Thymus (tissue), 11 donors: ENCODE measurements at regions not wholly inside any gene's neighbourhood (a gene's known extent, or its start where the extent isn't known, plus 50 kb on each side); places are given as distances from the start of the nearest gene placed in this dataset.

Experiments used
- DNase-seq, 9 donors: peaks; one replicate each; pipeline ENCODE4 v3.0.0-alpha.2; 2013; ENCODE audit warnings: low spot score in 9 of 9, low read depth in 6 of 9, missing footprints in 1 of 9
- H3K27ac ChIP-seq, 2 donors: one replicate each; pipeline ENCODE4 v1.5.1; 2013; ENCODE audit warnings: control low read depth in 1 of 2, low read depth in 1 of 2, low read length in 1 of 2, mild to moderate bottlenecking in 1 of 2, moderate library complexity in 1 of 2
- H3K27me3 ChIP-seq, 2 donors: one replicate each; pipeline ENCODE4 v1.5.1; 2013; ENCODE audit warnings: low read length in 1 of 2; ENCODE audit not compliant: control insufficient read depth in 2 of 2, insufficient read depth in 1 of 2
- H3K36me3 ChIP-seq, 2 donors: one replicate each; pipeline ENCODE4 v1.5.1; 2013; ENCODE audit warnings: low read length in 1 of 2, mild to moderate bottlenecking in 1 of 2, moderate library complexity in 1 of 2; ENCODE audit not compliant: control insufficient read depth in 2 of 2, insufficient read depth in 2 of 2
- H3K4me1 ChIP-seq, 2 donors: one replicate each; pipeline ENCODE4 v1.5.1; 2013; ENCODE audit warnings: low read length in 2 of 2; ENCODE audit not compliant: control insufficient read depth in 2 of 2, insufficient read depth in 2 of 2
- H3K4me3 ChIP-seq, 2 donors: one replicate each; pipeline ENCODE4 v1.5.1; 2013; ENCODE audit warnings: low read length in 2 of 2, control low read depth in 1 of 2, mild to moderate bottlenecking in 1 of 2
- H3K9me3 ChIP-seq, 2 donors: one replicate each; pipeline ENCODE4 v1.5.1; 2013; ENCODE audit warnings: low read length in 1 of 2, mild to moderate bottlenecking in 1 of 2; ENCODE audit not compliant: control insufficient read depth in 2 of 2, insufficient read depth in 1 of 2
- WGBS: extraction: QIAGEN DNeasy Blood & Tissue Kit; methylation state at CpG from one replicate; pipeline ENCODE4 v1.1.7; 2013; 5-methylcytosine and 5-hydroxymethylcytosine counted together
- donor health status: healthy.

- no peaks in the 10 kb centered on the region for H3K36me3 ChIP-seq
- DNase-seq = no peak
- no peak overlapping the region for H3K27ac ChIP-seq
- H3K4me3 ChIP-seq = no peak overlapping the region
- peaks cover 0 to 13% of the 10 kb centered on the region in 2 donors for H3K4me1 ChIP-seq
- no peaks in the 10 kb centered on the region for H3K27me3 ChIP-seq
- WGBS = 79% methylated on average over 5 of the region's 5 CpGs
- no peaks in the 10 kb centered on the region for H3K9me3 ChIP-seq
Observed at GRCh38 chr2:38148501-38148900, 72.5 kb upstream of the CYP1B1 start.

- Histone ChIP-seq H3K9me3 (no peaks in the 10 kb centered on the region), H3K27ac (peak overlapping the region; percentile 36 to 69), H3K36me3 (no peaks in the 10 kb centered on the region), H3K4me3 (no peak overlapping the region), H3K4me1 (peaks cover 0 to 13% of the 10 kb centered on the region in 2 donors), H3K27me3 (no peaks in the 10 kb centered on the region)
- DNase-seq = no peak
- WGBS = 91% methylated on average over 8 of the region's 8 CpGs
Observed at GRCh38 chr2:38147333-38148121, 71.6 kb upstream of the CYP1B1 start.

GRCh38 chr2:38146907-38147307 lies 71.0 kb upstream of the CYP1B1 start:
- Histone ChIP-seq H3K27me3 (no peaks in the 10 kb centered on the region), H3K27ac (peak overlapping the region; percentile 69 to 78), H3K4me3 (no peak overlapping the region), H3K36me3 (no peaks in the 10 kb centered on the region), H3K9me3 (no peaks in the 10 kb centered on the region), H3K4me1 (peaks cover 0 to 13% of the 10 kb centered on the region in 2 donors)
- DNase-seq = peak in 1 of 9 donors; percentile 7
- WGBS = 66% methylated on average over 3 of the region's 3 CpGs

- WGBS = 15% methylated on average over 7 of the region's 7 CpGs
- no peaks in the 10 kb centered on the region for H3K9me3 ChIP-seq
- H3K27ac ChIP-seq = peak overlapping the region; percentile 46 to 69
- no peaks in the 10 kb centered on the region for H3K36me3 ChIP-seq
- H3K4me1 ChIP-seq = peaks cover 0 to 13% of the 10 kb centered on the region in 2 donors
- peak in 2 of 9 donors; percentile 11 to 21 for DNase-seq
- no peak overlapping the region for H3K4me3 ChIP-seq
- H3K27me3 ChIP-seq = no peaks in the 10 kb centered on the region
Observed at GRCh38 chr2:38146275-38146906, 70.4 kb upstream of the CYP1B1 start.

- Histone ChIP-seq H3K4me3 (no peak overlapping the region), H3K9me3 (no peaks in the 10 kb centered on the region), H3K4me1 (peaks cover 0 to 13% of the 10 kb centered on the region in 2 donors), H3K27ac (no peak overlapping the region), H3K27me3 (no peaks in the 10 kb centered on the region), H3K36me3 (no peaks in the 10 kb centered on the region)
- WGBS = 98% methylated on average over 3 of the region's 3 CpGs
- DNase-seq = no peak
Observed at GRCh38 chr2:38145236-38145635, 69.3 kb upstream of the CYP1B1 start.

- 97% methylated on average over 4 of the region's 4 CpGs for whole genome bisulfite sequencing
- H3K4me3 ChIP-seq = no peak overlapping the region
Observed at GRCh38 chr2:38142627-38143026, 66.7 kb upstream of the CYP1B1 start.

GRCh38 chr2:38141501-38141900 lies 65.5 kb upstream of the CYP1B1 start:
- no peak overlapping the region for H3K27ac ChIP-seq
- H3K36me3 ChIP-seq = no peaks in the 10 kb centered on the region
- H3K9me3 ChIP-seq = no peaks in the 10 kb centered on the region
- H3K27me3 ChIP-seq = no peaks in the 10 kb centered on the region
- no peak for DNase-seq
- H3K4me1 ChIP-seq = peaks cover 0 to 2% of the 10 kb centered on the region in 2 donors
- H3K4me3 ChIP-seq = no peak overlapping the region
- 94% methylated on average over 4 of the region's 4 CpGs for WGBS

More at GRCh38 chr2:38142627-38143026, 66.7 kb upstream of the CYP1B1 start:
- no peak for DNase-seq
- no peak overlapping the region for H3K27ac ChIP-seq
- no peaks in the 10 kb centered on the region for H3K9me3 ChIP-seq
- H3K27me3 ChIP-seq = no peaks in the 10 kb centered on the region
- H3K36me3 ChIP-seq = no peaks in the 10 kb centered on the region
- H3K4me1 ChIP-seq = peaks cover 0 to 13% of the 10 kb centered on the region in 2 donors

- H3K4me1 ChIP-seq = no peaks in the 10 kb centered on the region
- H3K27me3 ChIP-seq = no peaks in the 10 kb centered on the region
- no peak overlapping the region for H3K27ac ChIP-seq
- H3K9me3 ChIP-seq = no peaks in the 10 kb centered on the region
- DNase-seq = no peak
- no peak overlapping the region for H3K4me3 ChIP-seq
- no peaks in the 10 kb centered on the region for H3K36me3 ChIP-seq
- WGBS = 93% methylated on average over 6 of the region's 6 CpGs
Observed at GRCh38 chr2:38138996-38139395, 63.0 kb upstream of the CYP1B1 start.

- Histone ChIP-seq H3K36me3 (no peaks in the 10 kb centered on the region), H3K27me3 (no peaks in the 10 kb centered on the region), H3K27ac (no peak overlapping the region), H3K9me3 (no peaks in the 10 kb centered on the region), H3K4me1 (no peaks in the 10 kb centered on the region), H3K4me3 (no peak overlapping the region)
- WGBS = 96% methylated on average over 10 of the region's 10 CpGs
- DNase-seq = no peak
Observed at GRCh38 chr2:38138419-38138818, 62.5 kb upstream of the CYP1B1 start.
